Activated CD8-positive, alpha-beta T cell treated with anti-CD3 and anti-CD28 coated beads for 36 hours (primary cell): ENCODE measurements at regions not wholly inside any gene's neighbourhood (a gene's known extent, or its start where the extent isn't known, plus 50 kb on each side); places are given as distances from the start of the nearest gene placed in this dataset.
"Not testable (repeated sequence)": the region's sequence is repeated elsewhere in the genome, so short reads cannot be mapped to it uniquely, and the experiment has no call there.

Experiments
- ATAC-seq: fragments of 200-7000 bp; cut with Tn5 transposase; one replicate; pipeline ENCODE4 v1.10.0; 2021; ENCODE audit warnings: mild to moderate bottlenecking, moderate library complexity
- CTCF ChIA-PET: fragments of 350-600 bp; sonication (Branson Sonifier 250); formaldehyde crosslinking; loops from one replicate; lab custom pipeline; 2021; ENCODE audit warnings: antibody characterized with exemption; lab: Charles Lee
- POLR2A ChIA-PET: fragments of 350-600 bp; sonication (Branson Sonifier 250); formaldehyde crosslinking; loops from one replicate; lab custom pipeline; 2021; ENCODE audit warnings: antibody characterized with exemption; lab: Charles Lee
- DNase-seq: peaks from one replicate; pipeline ENCODE4 v3.0.0-alpha.2; 2020
- H3K27ac Mint-ChIP-seq: one replicate; pipeline ENCODE4 v1.8.0; 2021; ENCODE audit warnings: mild to moderate bottlenecking, mixed read lengths
- H3K27me3 Mint-ChIP-seq: one replicate; pipeline ENCODE4 v1.8.0; 2021; ENCODE audit warnings: mixed read lengths
- H3K36me3 Mint-ChIP-seq: one replicate; pipeline ENCODE4 v1.8.0; 2021; ENCODE audit warnings: low read depth, mixed read lengths
- H3K4me1 Mint-ChIP-seq: one replicate; pipeline ENCODE4 v1.8.0; 2021; ENCODE audit warnings: low read depth, mixed read lengths
- H3K4me3 Mint-ChIP-seq: one replicate; pipeline ENCODE4 v1.8.0; 2021; ENCODE audit warnings: mild to moderate bottlenecking, moderate library complexity, mixed read lengths
- H3K9me3 Mint-ChIP-seq: one replicate; pipeline ENCODE4 v1.8.0; 2021; ENCODE audit warnings: mixed read lengths
- intact Hi-C: fragments of 100-400 bp; cut with micrococcal nuclease; formaldehyde crosslinking; loops from one replicate; pipeline ENCODE4 v1.10.0; 2022
- TF ChIP-seq, protein P1 (sequence below): fragments of 200-600 bp; IDR thresholded peaks from one replicate; pipeline ENCODE4 v1.8.0; 2022; ENCODE audit warnings: antibody characterized with exemption, mild to moderate bottlenecking

DNA sequence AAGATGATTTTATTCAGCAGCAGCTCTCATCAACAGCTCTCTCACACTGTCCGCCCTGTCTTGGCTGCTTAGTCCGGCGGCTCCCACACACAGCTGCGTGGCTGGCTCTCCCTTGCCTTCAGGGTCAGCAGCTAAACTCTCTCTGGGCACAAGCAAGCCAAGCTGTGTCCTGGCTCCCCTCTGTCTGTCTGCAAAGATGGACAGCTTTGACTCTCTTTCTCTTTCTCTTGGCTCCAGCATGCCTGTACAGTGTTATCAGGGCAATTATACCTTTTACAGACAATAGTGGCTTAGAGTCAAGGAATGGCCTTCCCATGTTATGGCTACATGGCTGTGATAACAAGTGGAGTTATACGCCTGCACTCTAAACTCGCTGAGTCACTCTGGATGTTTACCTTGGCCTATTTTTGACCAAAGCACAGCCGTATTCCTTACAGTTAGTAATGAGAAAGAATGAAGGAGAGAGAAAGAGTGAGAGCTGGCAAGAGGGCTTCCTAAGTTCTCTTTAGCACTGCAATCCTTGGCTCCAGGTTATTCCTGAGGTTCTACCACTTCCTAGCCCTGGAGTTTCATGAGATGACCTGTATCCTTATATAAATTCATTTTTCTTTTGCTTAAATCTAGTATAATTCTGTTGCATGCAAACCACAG, 59.9 kb upstream of the ZSWIM5 start:
- no peaks in the 10 kb centered on the region for H3K4me1 Mint-ChIP-seq
- H3K27me3 Mint-ChIP-seq = no peaks in the 10 kb centered on the region
- POLR2A ChIA-PET = no interaction called here
- H3K36me3 Mint-ChIP-seq = no peaks in the 10 kb centered on the region
- intact Hi-C loops = no loop called here
- CTCF ChIA-PET = no interaction called here
- no peak overlapping the region for H3K4me3 Mint-ChIP-seq
- H3K9me3 Mint-ChIP-seq = no peaks in the 10 kb centered on the region
- DNase-seq (no peak), ATAC-seq (no peak)
- TF ChIP-seq, protein P1, sequence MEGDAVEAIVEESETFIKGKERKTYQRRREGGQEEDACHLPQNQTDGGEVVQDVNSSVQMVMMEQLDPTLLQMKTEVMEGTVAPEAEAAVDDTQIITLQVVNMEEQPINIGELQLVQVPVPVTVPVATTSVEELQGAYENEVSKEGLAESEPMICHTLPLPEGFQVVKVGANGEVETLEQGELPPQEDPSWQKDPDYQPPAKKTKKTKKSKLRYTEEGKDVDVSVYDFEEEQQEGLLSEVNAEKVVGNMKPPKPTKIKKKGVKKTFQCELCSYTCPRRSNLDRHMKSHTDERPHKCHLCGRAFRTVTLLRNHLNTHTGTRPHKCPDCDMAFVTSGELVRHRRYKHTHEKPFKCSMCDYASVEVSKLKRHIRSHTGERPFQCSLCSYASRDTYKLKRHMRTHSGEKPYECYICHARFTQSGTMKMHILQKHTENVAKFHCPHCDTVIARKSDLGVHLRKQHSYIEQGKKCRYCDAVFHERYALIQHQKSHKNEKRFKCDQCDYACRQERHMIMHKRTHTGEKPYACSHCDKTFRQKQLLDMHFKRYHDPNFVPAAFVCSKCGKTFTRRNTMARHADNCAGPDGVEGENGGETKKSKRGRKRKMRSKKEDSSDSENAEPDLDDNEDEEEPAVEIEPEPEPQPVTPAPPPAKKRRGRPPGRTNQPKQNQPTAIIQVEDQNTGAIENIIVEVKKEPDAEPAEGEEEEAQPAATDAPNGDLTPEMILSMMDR = no peak
- no peak overlapping the region for H3K27ac Mint-ChIP-seq

- POLR2A ChIA-PET = not testable (repeated sequence)
Observed at GRCh38 chr1:45268310-45268709, 58.4 kb upstream of the HPDL start.

GRCh38 chr1:45272267-45272666, 54.4 kb upstream of the HPDL start:
- H3K27me3 Mint-ChIP-seq, ATAC-seq, H3K9me3 Mint-ChIP-seq, H3K4me3 Mint-ChIP-seq, CTCF ChIA-PET, H3K36me3 Mint-ChIP-seq, H3K4me1 Mint-ChIP-seq, H3K27ac Mint-ChIP-seq, DNase-seq, intact Hi-C loops: not testable (repeated sequence)
- POLR2A ChIA-PET = interaction anchor here (0.6 kb wide), 1 partner anchor 207 kb away, joined by 3 read pairs; no protein-coding TSS in a partner anchor

More at GRCh38 chr1:45268310-45268709, 58.4 kb upstream of the HPDL start:
- H3K36me3 Mint-ChIP-seq, H3K27ac Mint-ChIP-seq, H3K4me1 Mint-ChIP-seq, CTCF ChIA-PET, DNase-seq, H3K4me3 Mint-ChIP-seq, H3K9me3 Mint-ChIP-seq, intact Hi-C loops, ATAC-seq, H3K27me3 Mint-ChIP-seq: not testable (repeated sequence)

GRCh38 chr1:45272913-45273371, 53.8 kb upstream of the HPDL start:
- intact Hi-C loops = no loop called here
- TF ChIP-seq, protein P1 = no peak
- ChIA-PET POLR2A (no interaction called here), CTCF (no interaction called here)
- Mint-ChIP-seq H3K36me3 (peaks cover 3% of the 10 kb centered on the region), H3K9me3 (no peaks in the 10 kb centered on the region), H3K27ac (no peak overlapping the region), H3K4me1 (no peaks in the 10 kb centered on the region), H3K4me3 (no peak overlapping the region), H3K27me3 (peaks cover 2% of the 10 kb centered on the region)
- no peak for ATAC-seq
- DNase-seq = no peak

GRCh38 chr1:45275054-45275453, 51.6 kb upstream of the HPDL start:
- Mint-ChIP-seq H3K9me3 (no peaks in the 10 kb centered on the region), H3K36me3 (peaks cover 3% of the 10 kb centered on the region), H3K27ac (no peak overlapping the region), H3K27me3 (peaks cover 2% of the 10 kb centered on the region), H3K4me1 (no peaks in the 10 kb centered on the region), H3K4me3 (no peak overlapping the region)
- intact Hi-C loops = no loop called here
- no peak for DNase-seq
- CTCF ChIA-PET = no interaction called here
- TF ChIP-seq, protein P1 = no peak
- POLR2A ChIA-PET = no interaction called here
- no peak for ATAC-seq
